SK-N-SH treated with all-trans-retinoic acid at 6 μM for 48 hours (cell line): ENCODE measurements at regions not wholly inside any gene's neighbourhood (a gene's known extent, or its start where the extent isn't known, plus 50 kb on each side); places are given as distances from the start of the nearest gene placed in this dataset.

Source experiments
- PPARA ChIP-seq: fragments of 250-450 bp; sonication (Bioruptor Pico); IDR thresholded peaks from 2 replicates; pipeline ENCODE4 v1.5.0; 2020; ENCODE audit warnings: mild to moderate bottlenecking, borderline replicate concordance
- RARB ChIP-seq: fragments of 250-450 bp; sonication (Bioruptor Pico); IDR thresholded peaks from 2 replicates; pipeline ENCODE4 v1.8.0; 2021; ENCODE audit warnings: mild to moderate bottlenecking, moderate library complexity
- TCF4 ChIP-seq: fragments of 250-450 bp; sonication (Bioruptor Pico); IDR thresholded peaks from 2 replicates; pipeline ENCODE4 v1.8.0; 2021; ENCODE audit warnings: mild to moderate bottlenecking, moderate library complexity, borderline replicate concordance
- TOX ChIP-seq: fragments of 250-450 bp; sonication (Bioruptor Pico); IDR thresholded peaks from 2 replicates; pipeline ENCODE4 v1.8.0; 2021; ENCODE audit warnings: mild to moderate bottlenecking, moderate library complexity, borderline replicate concordance
- ZC3H10 ChIP-seq: fragments of 250-450 bp; sonication (Bioruptor Pico); IDR thresholded peaks from 2 replicates; pipeline ENCODE4 v1.5.1; 2021; ENCODE audit warnings: mild to moderate bottlenecking, moderate library complexity
- ZFP30 ChIP-seq: fragments of 450-650 bp; formaldehyde crosslinking; IDR thresholded peaks from 2 replicates; pipeline ENCODE4 v1.5.0; 2022; ENCODE audit warnings: mild to moderate bottlenecking, moderate library complexity
- ZNF70 ChIP-seq: fragments of 450-650 bp; formaldehyde crosslinking; IDR thresholded peaks from 2 replicates; pipeline ENCODE4 v1.5.0; 2020; ENCODE audit warnings: mild to moderate bottlenecking, moderate library complexity
- TF ChIP-seq, protein P1 (sequence below): fragments of 250-450 bp; sonication (Bioruptor Pico); IDR thresholded peaks from 2 replicates; pipeline ENCODE4 v1.5.1; 2021; ENCODE audit warnings: mild to moderate bottlenecking, moderate library complexity
- TF ChIP-seq, protein P2 (sequence below): fragments of 250-450 bp; sonication (Bioruptor Pico); IDR thresholded peaks from 2 replicates; pipeline ENCODE4 v1.8.0; 2020; ENCODE audit warnings: mild to moderate bottlenecking, moderate library complexity, borderline replicate concordance

DNA sequence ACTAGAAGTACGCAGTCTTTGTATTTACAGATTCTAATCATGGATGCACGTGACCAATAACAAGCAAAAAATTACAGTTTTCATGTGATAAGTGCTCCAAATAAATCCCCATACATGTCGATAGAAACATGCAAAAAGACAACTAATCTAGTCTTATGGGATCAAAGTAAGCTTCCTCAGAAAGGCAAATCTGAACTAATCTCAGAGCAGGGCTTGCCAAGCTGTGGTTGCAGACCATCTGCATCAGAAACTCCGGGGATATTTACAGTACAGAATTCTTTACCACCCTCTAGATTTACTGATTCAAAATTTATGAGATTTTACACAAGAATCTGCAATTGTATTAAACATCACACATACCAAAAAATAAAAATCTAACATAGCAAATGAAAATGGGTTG, 1435.5 kb downstream of the MRPL39 start:
- TF ChIP-seq, protein P1, sequence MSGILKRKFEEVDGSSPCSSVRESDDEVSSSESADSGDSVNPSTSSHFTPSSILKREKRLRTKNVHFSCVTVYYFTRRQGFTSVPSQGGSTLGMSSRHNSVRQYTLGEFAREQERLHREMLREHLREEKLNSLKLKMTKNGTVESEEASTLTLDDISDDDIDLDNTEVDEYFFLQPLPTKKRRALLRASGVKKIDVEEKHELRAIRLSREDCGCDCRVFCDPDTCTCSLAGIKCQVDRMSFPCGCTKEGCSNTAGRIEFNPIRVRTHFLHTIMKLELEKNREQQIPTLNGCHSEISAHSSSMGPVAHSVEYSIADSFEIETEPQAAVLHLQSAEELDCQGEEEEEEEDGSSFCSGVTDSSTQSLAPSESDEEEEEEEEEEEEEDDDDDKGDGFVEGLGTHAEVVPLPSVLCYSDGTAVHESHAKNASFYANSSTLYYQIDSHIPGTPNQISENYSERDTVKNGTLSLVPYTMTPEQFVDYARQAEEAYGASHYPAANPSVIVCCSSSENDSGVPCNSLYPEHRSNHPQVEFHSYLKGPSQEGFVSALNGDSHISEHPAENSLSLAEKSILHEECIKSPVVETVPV (CRISPR knock-in tag), result no peak
- TF ChIP-seq ZFP30 (CRISPR knock-in tag) (no peak), RARB (no peak), PPARA (no peak), TOX (CRISPR knock-in tag) (no peak), ZC3H10 (no peak), ZNF70 (CRISPR knock-in tag) (no peak), TCF4 (CRISPR knock-in tag) (no peak)
- TF ChIP-seq, protein P2, sequence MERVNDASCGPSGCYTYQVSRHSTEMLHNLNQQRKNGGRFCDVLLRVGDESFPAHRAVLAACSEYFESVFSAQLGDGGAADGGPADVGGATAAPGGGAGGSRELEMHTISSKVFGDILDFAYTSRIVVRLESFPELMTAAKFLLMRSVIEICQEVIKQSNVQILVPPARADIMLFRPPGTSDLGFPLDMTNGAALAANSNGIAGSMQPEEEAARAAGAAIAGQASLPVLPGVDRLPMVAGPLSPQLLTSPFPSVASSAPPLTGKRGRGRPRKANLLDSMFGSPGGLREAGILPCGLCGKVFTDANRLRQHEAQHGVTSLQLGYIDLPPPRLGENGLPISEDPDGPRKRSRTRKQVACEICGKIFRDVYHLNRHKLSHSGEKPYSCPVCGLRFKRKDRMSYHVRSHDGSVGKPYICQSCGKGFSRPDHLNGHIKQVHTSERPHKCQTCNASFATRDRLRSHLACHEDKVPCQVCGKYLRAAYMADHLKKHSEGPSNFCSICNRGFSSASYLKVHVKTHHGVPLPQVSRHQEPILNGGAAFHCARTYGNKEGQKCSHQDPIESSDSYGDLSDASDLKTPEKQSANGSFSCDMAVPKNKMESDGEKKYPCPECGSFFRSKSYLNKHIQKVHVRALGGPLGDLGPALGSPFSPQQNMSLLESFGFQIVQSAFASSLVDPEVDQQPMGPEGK (CRISPR knock-in tag), result no peak
